HG03460 (cell line): ENCODE measurements at regions not wholly inside any gene's neighbourhood (a gene's known extent, or its start where the extent isn't known, plus 50 kb on each side); places are given as distances from the start of the nearest gene placed in this dataset.
"Not testable (repeated sequence)": the region's sequence is repeated elsewhere in the genome, so short reads cannot be mapped to it uniquely, and the experiment has no call there.

Experiments
- ATAC-seq: cut with Tn5 transposase; IDR thresholded peaks from one replicate; pipeline ENCODE4 v1.9.1; 2021; ENCODE audit not compliant: unreplicated experiment

GRCh38 chr12:33672836-33673577 is 233.4 kb upstream of the SYT10 start:
- no peak for ATAC-seq

GRCh38 chr12:33676866-33677265 is 237.2 kb upstream of the SYT10 start:
- ATAC-seq: no peak

GRCh38 chr12:33678221-33678964 is 238.8 kb upstream of the SYT10 start:
- ATAC-seq: no peak

GRCh38 chr12:33690562-33690961 is 250.9 kb upstream of the SYT10 start:
- no peak for ATAC-seq

GRCh38 chr12:33703221-33703620 is 263.6 kb upstream of the SYT10 start:
- no peak for ATAC-seq

GRCh38 chr12:33706927-33707326 is 267.3 kb upstream of the SYT10 start:
- no peak for ATAC-seq

GRCh38 chr12:33708935-33709334 is 269.3 kb upstream of the SYT10 start:
- ATAC-seq: no peak

GRCh38 chr12:33710548-33710947 is 270.9 kb upstream of the SYT10 start:
- ATAC-seq: no peak

GRCh38 chr12:33718631-33719030 is 279.0 kb upstream of the SYT10 start:
- ATAC-seq: no peak

- no peak for ATAC-seq
Measured at GRCh38 chr12:33721561-33721960, 281.9 kb upstream of the SYT10 start.

- ATAC-seq: no peak
Measured at GRCh38 chr12:33724867-33725266, 285.2 kb upstream of the SYT10 start.

GRCh38 chr12:33734871-33735270 is 287.4 kb upstream of the ALG10 start:
- no peak for ATAC-seq

GRCh38 chr12:33752854-33753253 is 269.4 kb upstream of the ALG10 start:
- ATAC-seq: no peak

GRCh38 chr12:33757701-33758100 is 264.6 kb upstream of the ALG10 start:
- ATAC-seq: no peak

GRCh38 chr12:33759279-33759678 is 263.0 kb upstream of the ALG10 start:
- no peak for ATAC-seq

GRCh38 chr12:33763331-33763730 is 259.0 kb upstream of the ALG10 start:
- ATAC-seq: no peak

GRCh38 chr12:33770652-33771051 is 251.6 kb upstream of the ALG10 start:
- ATAC-seq: no peak

- no peak for ATAC-seq
Measured at GRCh38 chr12:33771889-33772288, 250.4 kb upstream of the ALG10 start.

GRCh38 chr12:33773091-33773490 is 249.2 kb upstream of the ALG10 start:
- ATAC-seq: not testable (repeated sequence)

- no peak for ATAC-seq
Measured at GRCh38 chr12:33786532-33786931, 235.8 kb upstream of the ALG10 start.

GRCh38 chr12:33794954-33795353 is 227.3 kb upstream of the ALG10 start:
- no peak for ATAC-seq

- no peak for ATAC-seq
Measured at GRCh38 chr12:33795536-33795935, 226.8 kb upstream of the ALG10 start.
